ENCODE measurements at regions not wholly inside any gene's neighbourhood (a gene's known extent, or its start where the extent isn't known, plus 50 kb on each side); places are given as distances from the start of the nearest gene placed in this dataset.

- TF ChIP-seq MAX (IDR thresholded peaks at IDR 0.05) (0 out of 2 replicates have a peak, but pooled peaks have one; percentile 33), ZBTB7A (IDR thresholded peaks at IDR 0.05; ENCODE audit: low read depth) (no peak)
Observed at GRCh38 chr4:3822230-3822947, 56.2 kb downstream of the ADRA2C start.

- TF ChIP-seq USF1 (IDR thresholded peaks at IDR 0.05): no peak
- TF ChIP-seq EGR1 (IDR thresholded peaks at IDR 0.05): no peak
Observed at GRCh38 chr4:3823496-3824341, 57.5 kb downstream of the ADRA2C start.

- TF ChIP-seq EP300 (IDR thresholded peaks at IDR 0.05; ENCODE audit: borderline replicate concordance) (no peak), TAF1 (IDR thresholded peaks at IDR 0.05; ENCODE audit: low read depth) (no peak), EGR1 (IDR thresholded peaks at IDR 0.05) (no peak), FOXM1 (IDR thresholded peaks at IDR 0.05; ENCODE audit: borderline replicate concordance, low read depth) (no peak), REST (IDR thresholded peaks at IDR 0.05; ENCODE audit: low read depth) (no peak), NFIC (IDR thresholded peaks at IDR 0.05) (no peak), TEAD4 (IDR thresholded peaks at IDR 0.05) (no peak), ZBTB7A (IDR thresholded peaks at IDR 0.05; ENCODE audit: low read depth) (no peak), TCF12 (IDR thresholded peaks at IDR 0.05; ENCODE audit: low read depth) (no peak), CEBPB (IDR thresholded peaks at IDR 0.05) (no peak), CREB1 (IDR thresholded peaks at IDR 0.05; ENCODE audit: low read depth) (no peak), USF1 (IDR thresholded peaks at IDR 0.05) (no peak), RAD21 (IDR thresholded peaks at IDR 0.05; ENCODE audit: low read depth) (no peak), MAX (IDR thresholded peaks at IDR 0.05) (no peak)
Observed at GRCh38 chr4:3824521-3825270, 58.5 kb downstream of the ADRA2C start.

GRCh38 chr4:3825530-3825929, 59.3 kb downstream of the ADRA2C start:
- TF ChIP-seq EP300 (IDR thresholded peaks at IDR 0.05; ENCODE audit: borderline replicate concordance) (no peak), NFIC (IDR thresholded peaks at IDR 0.05) (no peak), YY1 (IDR thresholded peaks at IDR 0.05; ENCODE audit: low read depth) (no peak), RAD21 (IDR thresholded peaks at IDR 0.05; ENCODE audit: low read depth) (no peak), ZBTB7A (IDR thresholded peaks at IDR 0.05; ENCODE audit: low read depth) (no peak), TAF1 (IDR thresholded peaks at IDR 0.05; ENCODE audit: low read depth) (no peak), MAX (IDR thresholded peaks at IDR 0.05) (no peak), FOXM1 (IDR thresholded peaks at IDR 0.05; ENCODE audit: borderline replicate concordance, low read depth) (no peak), EGR1 (IDR thresholded peaks at IDR 0.05) (no peak), TEAD4 (IDR thresholded peaks at IDR 0.05) (no peak), REST (IDR thresholded peaks at IDR 0.05; ENCODE audit: low read depth) (no peak)
